Panc1 (cell line): ENCODE measurements at regions not wholly inside any gene's neighbourhood (a gene's known extent, or its start where the extent isn't known, plus 50 kb on each side); places are given as distances from the start of the nearest gene placed in this dataset.

Experiments
- ATAC-seq: fragments of 200-7000 bp; cut with Tn5 transposase; 2 replicates; pipeline ENCODE4 v1.9.1; 2020; ENCODE audit warnings: mild to moderate bottlenecking, moderate library complexity
- BruUV-seq: library from RNA; stranded (reverse); fragments of 400-500 nt; replicated peaks from 2 replicates; lab custom pipeline; 2021; lab: Mats Ljungman, UMichigan
- CTCF ChIA-PET: fragments of 300-600 bp; sonication (Branson Sonifier 250); formaldehyde crosslinking; loops from one replicate; lab custom pipeline; 2022; ENCODE audit warnings: antibody characterized with exemption; lab: Charles Lee
- POLR2A ChIA-PET: fragments of 300-600 bp; sonication (Branson Sonifier 250); formaldehyde crosslinking; loops from one replicate; lab custom pipeline; 2022; ENCODE audit warnings: antibody characterized with exemption; lab: Charles Lee
- DNase-seq: peaks from one replicate; pipeline ENCODE4 v3.0.0-alpha.2; 2010; ENCODE audit warnings: low read depth, low spot score
- H3K27ac ChIP-seq: 2 replicates; pipeline ENCODE4 v1.5.1; 2011; ENCODE audit warnings: mild to moderate bottlenecking, low read length, inconsistent platforms
- H3K27me3 ChIP-seq: fragments of 200-500 bp; sonication (Bioruptor generic); 2 replicates; pipeline ENCODE4 v1.6.0; 2014; ENCODE audit warnings: low read length, inconsistent platforms; ENCODE audit not compliant: control insufficient read depth, insufficient read depth
- H3K36me3 ChIP-seq: fragments of 200-500 bp; sonication (Bioruptor generic); 2 replicates; pipeline ENCODE4 v1.5.1; 2014; ENCODE audit warnings: inconsistent platforms, mild to moderate bottlenecking, low read length, moderate library complexity; ENCODE audit not compliant: control insufficient read depth, insufficient read depth
- H3K4me1 ChIP-seq: 2 replicates; pipeline ENCODE4 v1.5.1; 2011; ENCODE audit warnings: inconsistent platforms, mild to moderate bottlenecking, low read length, moderate library complexity; ENCODE audit not compliant: control insufficient read depth, insufficient read depth
- H3K4me3 ChIP-seq, 2 experiments: 2 replicates each; pipeline ENCODE4 v1.5.1; 2011 to 2012; ENCODE audit warnings: low read depth in 2 of 2, low read length in 2 of 2, mild to moderate bottlenecking in 2 of 2, inconsistent platforms in 1 of 2, moderate library complexity in 1 of 2
- H3K9me3 ChIP-seq: fragments of 200-500 bp; sonication (Bioruptor generic); 2 replicates; pipeline ENCODE4 v1.5.1; 2014; ENCODE audit warnings: low read depth, mild to moderate bottlenecking, inconsistent platforms, low read length, moderate library complexity; ENCODE audit not compliant: control insufficient read depth, insufficient read depth
- POLR2AphosphoS5 ChIP-seq: IDR thresholded peaks from 2 replicates; pipeline ENCODE4 v1.6.1; 2012; ENCODE audit warnings: mild to moderate bottlenecking, low read depth, low read length, moderate library complexity
- REST ChIP-seq, 2 experiments: IDR thresholded peaks; 2 replicates each; pipeline ENCODE4 v1.6.1; 2011 to 2012; ENCODE audit warnings: low read depth in 2 of 2, control low read depth in 1 of 2, low read length in 1 of 2, mild to moderate bottlenecking in 1 of 2, moderate library complexity in 1 of 2; ENCODE audit not compliant: insufficient read depth in 1 of 2
- SIN3A ChIP-seq: IDR thresholded peaks from 2 replicates; pipeline ENCODE4 v1.6.1; 2012; ENCODE audit warnings: low read depth, mild to moderate bottlenecking, low read length, moderate library complexity, borderline replicate concordance; ENCODE audit not compliant: insufficient read depth
- TCF7L2 ChIP-seq: IDR thresholded peaks from 2 replicates; pipeline ENCODE4 v1.6.1; 2011; ENCODE audit warnings: mild to moderate bottlenecking, low read depth, low read length, inconsistent platforms
- in situ Hi-C: cut with HindIII; loops from 2 replicates; pipeline ENCODE4 v1.10.0; 2016; ENCODE audit warnings: low sequenced_read_pairs, low pct_unique_long_range_greater_than_20kb
- intact Hi-C: fragments of 100-400 bp; cut with micrococcal nuclease; formaldehyde crosslinking; loops from one replicate; pipeline ENCODE4 v1.10.0; 2022; ENCODE audit not compliant: unreplicated experiment
- TF ChIP-seq, protein P1 (sequence below): fragments of 450-650 bp; IDR thresholded peaks from 2 replicates; pipeline ENCODE4 v1.5.1; 2017; ENCODE audit warnings: mild to moderate bottlenecking

GRCh38 chr4:170270628-170271027 is 180.9 kb upstream of the AADAT start:
- POLR2A ChIA-PET, result no interaction called here
- Histone ChIP-seq H3K36me3 (no peaks in the 10 kb centered on the region), H3K4me3 (no peak overlapping the region), H3K27ac (no peak overlapping the region), H3K27me3 (no peaks in the 10 kb centered on the region), H3K9me3 (no peaks in the 10 kb centered on the region), H3K4me1 (no peaks in the 10 kb centered on the region)
- DNase-seq (no peak), ATAC-seq (no peak)
- intact Hi-C loops, result no loop called here
- BruUV-seq, result no TSS peak
- in situ Hi-C loops, result no loop called here
- no peak for TF ChIP-seq TCF7L2
- no peak for TF ChIP-seq POLR2AphosphoS5
- no peak for TF ChIP-seq SIN3A
- TF ChIP-seq REST (IDR thresholded peaks at IDR 0.05; ENCODE audit: insufficient read depth in 1 of 2, low read depth in 2 of 2, low read length in 1 of 2), result no peak
- TF ChIP-seq, protein P1, sequence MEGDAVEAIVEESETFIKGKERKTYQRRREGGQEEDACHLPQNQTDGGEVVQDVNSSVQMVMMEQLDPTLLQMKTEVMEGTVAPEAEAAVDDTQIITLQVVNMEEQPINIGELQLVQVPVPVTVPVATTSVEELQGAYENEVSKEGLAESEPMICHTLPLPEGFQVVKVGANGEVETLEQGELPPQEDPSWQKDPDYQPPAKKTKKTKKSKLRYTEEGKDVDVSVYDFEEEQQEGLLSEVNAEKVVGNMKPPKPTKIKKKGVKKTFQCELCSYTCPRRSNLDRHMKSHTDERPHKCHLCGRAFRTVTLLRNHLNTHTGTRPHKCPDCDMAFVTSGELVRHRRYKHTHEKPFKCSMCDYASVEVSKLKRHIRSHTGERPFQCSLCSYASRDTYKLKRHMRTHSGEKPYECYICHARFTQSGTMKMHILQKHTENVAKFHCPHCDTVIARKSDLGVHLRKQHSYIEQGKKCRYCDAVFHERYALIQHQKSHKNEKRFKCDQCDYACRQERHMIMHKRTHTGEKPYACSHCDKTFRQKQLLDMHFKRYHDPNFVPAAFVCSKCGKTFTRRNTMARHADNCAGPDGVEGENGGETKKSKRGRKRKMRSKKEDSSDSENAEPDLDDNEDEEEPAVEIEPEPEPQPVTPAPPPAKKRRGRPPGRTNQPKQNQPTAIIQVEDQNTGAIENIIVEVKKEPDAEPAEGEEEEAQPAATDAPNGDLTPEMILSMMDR, result no peak
- CTCF ChIA-PET, result no interaction called here

GRCh38 chr4:170269950-170270349 is 180.2 kb upstream of the AADAT start:
- DNase-seq (no peak), ATAC-seq (no peak)
- Histone ChIP-seq H3K27ac (no peak overlapping the region), H3K36me3 (no peaks in the 10 kb centered on the region), H3K9me3 (no peaks in the 10 kb centered on the region), H3K4me3 (no peak overlapping the region), H3K27me3 (no peaks in the 10 kb centered on the region), H3K4me1 (no peaks in the 10 kb centered on the region)
- no peak for TF ChIP-seq POLR2AphosphoS5
- TF ChIP-seq, protein P1, result no peak
- TF ChIP-seq SIN3A, result no peak
- no peak for TF ChIP-seq TCF7L2
- TF ChIP-seq REST (IDR thresholded peaks at IDR 0.05; ENCODE audit: insufficient read depth in 1 of 2, low read depth in 2 of 2, low read length in 1 of 2), result no peak
- ChIA-PET POLR2A (no interaction called here), CTCF (interaction anchor here (0.5 kb wide), 2 partner anchors 257 to 991 kb away, joined by 4 to 7 read pairs; no protein-coding TSS in a partner anchor)
- in situ Hi-C loops (no loop called here), intact Hi-C loops (no loop called here)
- BruUV-seq, result no TSS peak
